IMR-90 (cell line): ENCODE measurements at regions not wholly inside any gene's neighbourhood (a gene's known extent, or its start where the extent isn't known, plus 50 kb on each side); places are given as distances from the start of the nearest gene placed in this dataset.
"Not testable (repeated sequence)": the region's sequence is repeated elsewhere in the genome, so short reads cannot be mapped to it uniquely, and the experiment has no call there.

Experiments
- ATAC-seq: fragments of 200-7000 bp; cut with Tn5 transposase; 2 replicates; pipeline ENCODE4 v1.9.1; 2020; ENCODE audit warnings: low read depth, mild to moderate bottlenecking, moderate library complexity
- BruUV-seq: library from RNA; stranded (reverse); fragments of 400-500 nt; replicated peaks from 2 replicates; lab custom pipeline; 2021; lab: Mats Ljungman, UMichigan
- CTCF ChIA-PET: fragments of 300-600 bp; formaldehyde crosslinking; extraction: SDS; loops from one replicate; lab custom pipeline; 2021; ENCODE audit warnings: antibody characterized with exemption; lab: Yijun Ruan, JAX
- POLR2A ChIA-PET: fragments of 300-600 bp; sonication (Branson Sonifier 250); formaldehyde crosslinking; loops from one replicate; lab custom pipeline; 2022; ENCODE audit warnings: antibody characterized with exemption; ENCODE audit not compliant: unreplicated experiment; lab: Charles Lee
- DNase-seq: peaks from one replicate; pipeline ENCODE4 v3.0.0; 2013
- H2AFZ ChIP-seq: replicated peaks from 2 replicates; pipeline ENCODE3; 2013; ENCODE audit warnings: low read length, mild to moderate bottlenecking; ENCODE audit not compliant: poor library complexity
- H2AK5ac ChIP-seq: 2 replicates; pipeline ENCODE4 v1.6.1; 2013; ENCODE audit warnings: low read depth, low read length, inconsistent platforms
- H2AK9ac ChIP-seq: replicated peaks from 2 replicates; pipeline ENCODE3; 2013; ENCODE audit warnings: mild to moderate bottlenecking, low read depth, low read length, moderate library complexity; ENCODE audit not compliant: poor library complexity
- H2BK120ac ChIP-seq: 2 replicates; pipeline ENCODE4 v1.6.1; 2013; ENCODE audit warnings: low read depth, low read length, inconsistent platforms
- H2BK15ac ChIP-seq: 3 replicates; pipeline ENCODE4 v1.6.1; 2013; ENCODE audit warnings: low read depth, low read length, inconsistent platforms
- H2BK20ac ChIP-seq: 2 replicates; pipeline ENCODE4 v1.6.1; 2013; ENCODE audit warnings: low read depth, mild to moderate bottlenecking, inconsistent platforms, low read length, moderate library complexity
- H2BK5ac ChIP-seq: 2 replicates; pipeline ENCODE4 v1.6.1; 2013; ENCODE audit warnings: mild to moderate bottlenecking, low read depth, low read length, inconsistent platforms; ENCODE audit not compliant: poor library complexity, severe bottlenecking
- H3K14ac ChIP-seq: replicated peaks from 2 replicates; pipeline ENCODE4 v1.6.1; 2013; ENCODE audit warnings: low read depth, low read length, inconsistent platforms
- H3K18ac ChIP-seq: 2 replicates; pipeline ENCODE4 v1.6.1; 2013; ENCODE audit warnings: low read depth, low read length, control low read depth
- H3K23ac ChIP-seq: 2 replicates; pipeline ENCODE4 v1.6.1; 2013; ENCODE audit warnings: low read depth, low read length, inconsistent platforms
- H3K27ac ChIP-seq: 2 replicates; pipeline ENCODE4 v1.5.1; 2013; ENCODE audit warnings: mild to moderate bottlenecking, control low read depth, low read length; ENCODE audit not compliant: insufficient read depth
- H3K27me3 ChIP-seq: 2 replicates; pipeline ENCODE4 v1.6.1; 2013; ENCODE audit warnings: low read length; ENCODE audit not compliant: control insufficient read depth, insufficient read depth
- H3K36me3 ChIP-seq: 2 replicates; pipeline ENCODE4 v1.6.1; 2013; ENCODE audit warnings: low read length, mixed read lengths; ENCODE audit not compliant: control insufficient read depth, insufficient read depth
- H3K4ac ChIP-seq: 2 replicates; pipeline ENCODE4 v1.6.1; 2013; ENCODE audit warnings: low read depth, low read length, inconsistent platforms
- H3K4me1 ChIP-seq: 2 replicates; pipeline ENCODE4 v1.6.1; 2013; ENCODE audit warnings: low read length, mixed read lengths; ENCODE audit not compliant: control insufficient read depth, insufficient read depth
- H3K4me2 ChIP-seq: 2 replicates; pipeline ENCODE4 v1.6.1; 2013; ENCODE audit warnings: low read depth, mild to moderate bottlenecking, control low read depth, low read length, moderate library complexity
- H3K4me3 ChIP-seq: 2 replicates; pipeline ENCODE4 v1.5.1; 2013; ENCODE audit warnings: low read depth, mild to moderate bottlenecking, control low read depth, low read length, moderate library complexity; ENCODE audit not compliant: insufficient read depth
- H3K56ac ChIP-seq: 2 replicates; pipeline ENCODE4 v1.6.1; 2013; ENCODE audit warnings: low read length, inconsistent platforms; ENCODE audit not compliant: insufficient read depth; ENCODE audit errors: extremely low read depth
- H3K79me1 ChIP-seq, 2 experiments: 2 replicates each; pipeline ENCODE4 v1.6.1; 2013; ENCODE audit warnings: low read length in 2 of 2, inconsistent platforms in 1 of 2, low read depth in 1 of 2
- H3K9ac ChIP-seq: 2 replicates; pipeline ENCODE4 v1.6.1; 2013; ENCODE audit warnings: low read depth, low read length, control low read depth
- H3K9me1 ChIP-seq: 2 replicates; pipeline ENCODE4 v1.6.1; 2013; ENCODE audit warnings: low read length, inconsistent platforms; ENCODE audit not compliant: insufficient read depth
- H3K9me3 ChIP-seq: 2 replicates; pipeline ENCODE4 v1.6.1; 2013; ENCODE audit warnings: low read length; ENCODE audit not compliant: control insufficient read depth, insufficient read depth
- H4K20me1 ChIP-seq: 2 replicates; pipeline ENCODE4 v1.6.1; 2013; ENCODE audit warnings: low read length, inconsistent platforms; ENCODE audit not compliant: insufficient read depth
- H4K5ac ChIP-seq: 2 replicates; pipeline ENCODE4 v1.6.1; 2013; ENCODE audit warnings: mild to moderate bottlenecking, low read depth, low read length, control low read depth
- H4K8ac ChIP-seq, 2 experiments: 2 replicates each; pipeline ENCODE4 v1.6.1; 2013; ENCODE audit warnings: low read depth in 2 of 2, low read length in 2 of 2, control low read depth in 1 of 2, inconsistent platforms in 1 of 2
- H4K91ac ChIP-seq: 2 replicates; pipeline ENCODE4 v1.6.1; 2013; ENCODE audit warnings: low read depth, low read length, inconsistent platforms; ENCODE audit not compliant: insufficient read depth
- SMC3 ChIP-seq: fragments of 150-350 bp; IDR thresholded peaks from 2 replicates; pipeline ENCODE4 v1.6.1; 2016; ENCODE audit warnings: low read depth, mild to moderate bottlenecking, antibody characterized with exemption, low read length, moderate library complexity
- WGBS, 2 experiments: methylation state at CpG; one replicate each; pipeline versions ENCODE4 v1.1.5 to v1.1.7; 2013; ENCODE audit warnings: missing lambda C conversion rate in 2 of 2; ENCODE audit not compliant: insufficient read length in 1 of 2; ENCODE audit errors: extremely low coverage in 2 of 2; 5-methylcytosine and 5-hydroxymethylcytosine counted together
- dilution Hi-C: fragments of 300-500 bp; cut with HindIII; formaldehyde crosslinking; loops from one replicate; pipeline ENCODE4 v1.14.3; 2018; ENCODE audit warnings: low sequenced_read_pairs; ENCODE audit not compliant: unreplicated experiment
- in situ Hi-C: fragments of 300-500 bp; cut with MboI; formaldehyde crosslinking; loops from 3 replicates; pipeline ENCODE4 v1.14.3; 2019; ENCODE audit warnings: low sequenced_read_pairs, inconsistent platforms, mixed read lengths
- intact Hi-C: fragments of 100-400 bp; cut with micrococcal nuclease; formaldehyde crosslinking; loops from 2 replicates; pipeline ENCODE4 v1.10.0; 2022

- H3K4me1 ChIP-seq: no peaks in the 10 kb centered on the region
- H3K27ac ChIP-seq: no peak overlapping the region
- 10% methylated on average over 2 of the region's 3 CpGs; no CpG with 5 or more reads in 1 of the 2 experiments for WGBS, 2 experiments
- H3K9me3 ChIP-seq: no peaks in the 10 kb centered on the region
- CTCF ChIA-PET: interaction anchor here (0.5 to 0.6 kb wide), 2 partner anchors 18 to 350 kb away, joined by 3 to 5 read pairs; no protein-coding TSS in a partner anchor
- H3K9me1 ChIP-seq: no peaks in the 10 kb centered on the region
- no peak overlapping the region for H3K56ac ChIP-seq
- H3K4me2 ChIP-seq: no peak overlapping the region
- in situ Hi-C loops: no loop called here
- POLR2A ChIA-PET: no interaction called here
- H3K36me3 ChIP-seq: no peaks in the 10 kb centered on the region
- H2BK5ac ChIP-seq: no peak overlapping the region
- H3K9ac ChIP-seq: no peak overlapping the region
- TF ChIP-seq SMC3: no peak
- H2AFZ ChIP-seq: no peak overlapping the region
- H4K5ac ChIP-seq: no peak overlapping the region
- H4K91ac ChIP-seq: no peak overlapping the region
- H3K4ac ChIP-seq: no peak overlapping the region
- peaks cover 3% of the 10 kb centered on the region; the same call in 1 of the 2 replicates for H3K27me3 ChIP-seq
- H3K4me3 ChIP-seq: no peak overlapping the region
- no TSS peak for BruUV-seq
- dilution Hi-C loops: no loop called here
- H2BK15ac ChIP-seq: no peak overlapping the region
- no peak overlapping the region for H4K8ac ChIP-seq
- H3K18ac ChIP-seq: no peak overlapping the region
- intact Hi-C loops: no loop called here
- no peak overlapping the region for H2AK5ac ChIP-seq
- H2AK9ac ChIP-seq: peak overlapping the region; percentile 39
- H3K79me1 ChIP-seq: no peaks in the 10 kb centered on the region
- ATAC-seq (no peak), DNase-seq (no peak)
- no peaks in the 10 kb centered on the region for H4K20me1 ChIP-seq
- no peak overlapping the region for H2BK20ac ChIP-seq
- H3K14ac ChIP-seq: no peak overlapping the region
- H2BK120ac ChIP-seq: no peak overlapping the region
- H3K23ac ChIP-seq: no peak overlapping the region
Measured at GRCh38 chr7:98788966-98789365, 80.8 kb downstream of the TMEM130 start.

- H2BK5ac ChIP-seq, H2BK120ac ChIP-seq, H3K9me3 ChIP-seq, POLR2A ChIA-PET, CTCF ChIA-PET, H3K4me1 ChIP-seq, H3K9me1 ChIP-seq, H2AK9ac ChIP-seq, H3K4me3 ChIP-seq, H2AFZ ChIP-seq, H2BK20ac ChIP-seq, ATAC-seq, H3K14ac ChIP-seq, H3K79me1 ChIP-seq, BruUV-seq, H3K4me2 ChIP-seq, H3K9ac ChIP-seq, H4K20me1 ChIP-seq, H3K4ac ChIP-seq, in situ Hi-C loops, H3K18ac ChIP-seq, H2AK5ac ChIP-seq, H3K27ac ChIP-seq, H4K8ac ChIP-seq, H3K56ac ChIP-seq, H3K27me3 ChIP-seq, H2BK15ac ChIP-seq, H3K23ac ChIP-seq, dilution Hi-C loops, intact Hi-C loops, DNase-seq, H3K36me3 ChIP-seq, H4K91ac ChIP-seq, H4K5ac ChIP-seq: not testable (repeated sequence)
- WGBS, 2 experiments: no CpG with 5 or more reads among the region's 4 CpGs
Measured at GRCh38 chr7:98794453-98794852, 75.4 kb downstream of the TMEM130 start.
